ENCODE measurements at regions not wholly inside any gene's neighbourhood (a gene's known extent, or its start where the extent isn't known, plus 50 kb on each side); places are given as distances from the start of the nearest gene placed in this dataset.

DNA sequence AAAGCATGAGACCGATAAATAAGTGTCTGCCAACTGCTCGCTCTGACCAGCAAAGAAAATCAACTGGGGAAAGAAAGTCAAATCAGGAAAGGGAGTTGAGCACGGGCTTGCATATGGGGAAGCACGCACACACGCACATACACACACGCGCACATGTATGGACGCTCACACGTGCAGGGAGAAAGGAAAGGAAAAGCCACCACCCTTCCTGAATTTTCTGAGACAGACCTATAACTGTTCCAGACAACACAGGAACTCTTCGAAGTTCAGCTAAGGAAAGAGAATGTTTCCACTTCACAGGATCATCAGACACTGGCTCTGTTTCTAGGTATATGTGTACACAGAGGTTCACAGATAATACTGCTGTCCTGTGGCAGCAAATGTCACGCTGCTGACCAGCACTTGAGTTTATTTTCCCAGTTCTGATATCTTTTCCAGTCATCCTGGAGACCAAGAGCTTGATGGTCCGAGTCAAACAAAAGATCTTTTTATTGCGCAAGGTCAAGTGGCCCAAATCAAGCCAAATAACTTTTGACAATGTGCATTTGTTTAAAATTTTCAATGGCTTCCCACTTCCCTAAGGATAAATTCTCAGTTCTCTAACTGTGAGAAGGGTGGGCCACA, 82.1 kb upstream of the TMCC3 start:
- TF ChIP-seq, protein P1, sequence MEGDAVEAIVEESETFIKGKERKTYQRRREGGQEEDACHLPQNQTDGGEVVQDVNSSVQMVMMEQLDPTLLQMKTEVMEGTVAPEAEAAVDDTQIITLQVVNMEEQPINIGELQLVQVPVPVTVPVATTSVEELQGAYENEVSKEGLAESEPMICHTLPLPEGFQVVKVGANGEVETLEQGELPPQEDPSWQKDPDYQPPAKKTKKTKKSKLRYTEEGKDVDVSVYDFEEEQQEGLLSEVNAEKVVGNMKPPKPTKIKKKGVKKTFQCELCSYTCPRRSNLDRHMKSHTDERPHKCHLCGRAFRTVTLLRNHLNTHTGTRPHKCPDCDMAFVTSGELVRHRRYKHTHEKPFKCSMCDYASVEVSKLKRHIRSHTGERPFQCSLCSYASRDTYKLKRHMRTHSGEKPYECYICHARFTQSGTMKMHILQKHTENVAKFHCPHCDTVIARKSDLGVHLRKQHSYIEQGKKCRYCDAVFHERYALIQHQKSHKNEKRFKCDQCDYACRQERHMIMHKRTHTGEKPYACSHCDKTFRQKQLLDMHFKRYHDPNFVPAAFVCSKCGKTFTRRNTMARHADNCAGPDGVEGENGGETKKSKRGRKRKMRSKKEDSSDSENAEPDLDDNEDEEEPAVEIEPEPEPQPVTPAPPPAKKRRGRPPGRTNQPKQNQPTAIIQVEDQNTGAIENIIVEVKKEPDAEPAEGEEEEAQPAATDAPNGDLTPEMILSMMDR (IDR thresholded peaks at IDR 0.05), result no peak
- no peak for TF ChIP-seq POLR2AphosphoS5 (IDR thresholded peaks at IDR 0.05; ENCODE audit: low read depth, low read length)

Measured in Panc1 (cell line).